NCI-H82 treated with DMSO at 0.1 percent for 48 hours (cell line): ENCODE measurements at regions not wholly inside any gene's neighbourhood (a gene's known extent, or its start where the extent isn't known, plus 50 kb on each side); places are given as distances from the start of the nearest gene placed in this dataset.

ENCODE experiments used
- DNase-seq: peaks from one replicate; lab custom pipeline; 2025; ENCODE audit not compliant: unreplicated experiment; lab: John Stamatoyannopoulos, UW

DNA sequence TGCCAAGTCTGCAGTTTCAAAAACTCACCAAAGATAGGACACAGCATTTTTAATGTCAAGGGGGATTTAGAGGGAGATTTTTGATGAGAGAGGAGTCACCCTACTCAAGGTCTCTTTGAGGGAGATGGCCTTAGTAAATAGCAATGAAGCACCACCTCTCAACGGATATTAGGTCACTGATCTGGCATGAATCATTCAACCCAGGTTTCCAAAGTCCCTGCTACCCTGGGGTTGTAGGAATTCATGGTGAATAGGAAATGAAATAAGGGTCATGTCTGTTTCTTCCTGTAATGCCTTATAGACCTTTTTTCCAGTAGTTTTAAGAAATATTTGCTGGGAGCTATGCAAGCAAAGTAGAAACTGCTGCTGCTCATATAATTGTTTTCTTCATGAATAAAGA, 2154.9 kb downstream of the LRRC4C start:
- DNase-seq: no peak

DNA sequence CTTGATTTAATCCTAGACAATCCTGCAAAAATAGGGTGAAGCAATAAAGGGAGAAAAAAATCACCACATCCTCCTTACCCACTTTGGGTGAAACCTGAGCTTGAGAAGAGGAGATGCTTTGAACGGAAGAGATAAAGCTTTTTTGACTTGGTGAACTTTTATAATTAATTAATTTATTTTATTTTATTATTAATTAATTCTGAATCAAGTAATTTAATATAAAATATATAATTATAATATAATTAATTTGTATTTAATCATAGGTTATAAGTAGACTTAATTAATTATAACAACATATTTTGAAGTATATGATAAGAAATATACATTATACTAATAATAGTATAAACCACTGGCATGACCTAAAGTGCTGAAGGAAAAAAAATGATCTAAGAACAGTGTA, 2164.8 kb downstream of the LRRC4C start:
- no peak for DNase-seq

DNA sequence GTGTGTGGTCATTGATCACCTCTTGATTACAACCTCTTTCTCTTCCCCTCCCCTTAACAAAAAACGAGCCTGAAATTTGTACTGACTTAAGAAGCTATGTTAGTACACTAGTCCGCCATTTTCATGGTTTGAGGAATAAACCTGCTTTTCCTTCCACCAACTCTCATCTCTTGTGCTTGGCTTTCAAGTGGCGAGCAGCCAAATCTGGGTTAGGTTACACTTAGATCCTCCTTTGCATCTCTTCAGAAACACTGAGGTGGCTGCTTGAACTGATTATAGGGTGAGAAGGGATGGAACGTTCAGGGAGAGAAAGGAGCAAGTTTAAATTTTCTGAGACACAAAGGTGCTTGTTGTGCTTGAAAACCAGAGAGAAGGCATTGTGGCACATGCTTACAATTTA, 2171.4 kb downstream of the LRRC4C start:
- no peak for DNase-seq

DNA sequence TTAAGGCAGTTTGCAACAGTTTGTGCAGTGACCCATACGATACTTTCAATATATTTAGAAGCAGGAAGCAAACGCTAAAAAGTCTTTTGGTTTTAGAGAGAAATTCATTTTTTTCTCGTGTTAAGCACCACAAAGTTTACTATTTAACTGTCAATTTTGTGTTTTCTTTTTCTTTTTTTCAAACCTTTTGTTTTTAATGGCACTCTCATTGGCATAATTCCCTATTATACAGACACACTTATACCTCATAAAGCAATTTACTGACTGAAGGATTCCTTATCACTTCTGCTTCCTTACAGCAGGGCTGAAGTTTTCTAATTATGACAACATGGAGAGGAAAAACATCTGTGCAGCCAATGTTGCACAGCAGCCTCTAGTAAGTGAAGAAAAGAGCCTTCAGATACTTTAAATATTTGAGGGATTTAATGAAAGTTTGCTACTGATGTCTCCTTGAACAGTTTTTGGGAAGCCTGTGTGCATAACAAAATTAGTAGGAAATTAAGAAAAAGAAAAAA, 2191.2 kb downstream of the LRRC4C start:
- no peak for DNase-seq

DNA sequence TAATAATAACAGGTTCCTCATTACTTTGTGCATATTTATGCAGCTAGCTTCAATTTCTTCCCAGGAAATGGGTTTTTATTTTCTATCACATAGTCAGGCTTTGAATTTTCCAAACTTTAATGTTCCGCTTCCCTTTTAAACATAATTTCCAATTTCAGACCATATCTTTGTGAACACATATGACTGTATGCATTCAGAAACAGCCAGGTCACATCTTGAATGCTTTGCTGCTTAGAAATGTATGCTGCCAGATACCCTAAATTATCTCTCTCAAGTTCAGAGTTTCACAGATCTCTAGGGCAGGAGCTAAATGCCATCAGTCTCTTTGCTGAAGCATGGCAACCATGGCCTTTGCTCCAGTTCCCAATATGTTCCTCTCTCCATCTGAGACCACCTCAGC, 2203.8 kb downstream of the LRRC4C start:
- DNase-seq: no peak

DNA sequence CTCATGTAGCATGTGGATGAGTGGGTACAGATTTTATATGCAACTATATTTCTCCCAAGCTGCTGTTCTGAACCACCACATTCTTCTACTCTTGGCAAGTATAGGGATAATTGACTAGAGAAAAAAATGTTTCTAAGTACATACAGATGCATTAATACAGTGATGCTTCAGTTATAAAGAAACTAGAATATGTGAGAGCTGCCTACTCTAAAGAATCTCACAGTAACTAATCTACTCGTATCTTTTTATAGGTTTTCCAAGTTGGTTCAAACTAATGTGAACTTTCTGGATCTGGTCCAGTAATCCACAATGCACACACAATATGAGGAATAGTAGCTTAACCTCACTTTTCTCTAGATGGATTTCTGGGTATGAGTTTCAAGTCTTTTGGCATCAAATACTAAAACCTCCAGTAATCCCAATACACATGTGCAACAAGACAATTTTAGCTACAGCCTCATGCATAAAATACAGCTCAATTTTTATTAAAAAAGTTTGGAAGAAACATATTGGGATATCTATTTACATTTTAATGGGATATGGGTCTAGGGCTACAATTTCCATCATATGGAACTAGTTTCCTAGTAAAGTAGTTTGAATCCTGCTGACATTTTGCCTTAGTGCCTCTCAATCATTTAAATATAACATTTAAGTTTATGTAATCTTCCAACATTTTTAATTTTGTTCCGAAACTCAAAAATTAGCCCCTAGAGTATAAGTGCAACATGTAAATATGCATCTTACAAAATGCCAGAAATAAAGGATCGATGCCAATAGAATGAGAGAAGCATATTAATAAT, 2209.7 kb downstream of the LRRC4C start:
- no peak for DNase-seq

DNA sequence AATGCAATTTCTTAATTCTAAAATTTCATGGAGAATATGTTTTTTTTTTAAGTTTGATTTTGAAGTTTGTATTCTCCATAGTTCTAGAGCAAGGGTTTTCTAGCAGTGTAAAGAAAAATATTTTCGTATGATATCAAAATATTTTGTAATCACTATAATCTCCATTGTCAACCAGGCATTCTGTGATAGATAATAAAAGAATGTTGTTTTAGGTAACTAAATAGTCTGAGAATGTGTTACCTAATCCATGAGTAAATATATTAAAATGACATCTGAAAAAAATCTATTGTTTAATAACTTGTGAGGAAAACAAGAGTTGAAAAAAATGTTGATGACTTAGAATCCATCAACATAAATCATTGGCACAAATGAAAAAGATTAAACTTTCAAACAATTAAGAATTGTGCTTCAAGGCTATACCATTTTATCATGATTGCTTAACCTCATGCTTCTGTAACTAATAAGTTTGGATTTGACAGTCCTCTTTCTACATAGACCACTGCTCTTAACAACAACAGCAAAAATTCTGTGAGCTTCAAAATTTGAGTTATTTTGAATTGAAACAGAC, 2211.8 kb downstream of the LRRC4C start:
- no peak for DNase-seq

DNA sequence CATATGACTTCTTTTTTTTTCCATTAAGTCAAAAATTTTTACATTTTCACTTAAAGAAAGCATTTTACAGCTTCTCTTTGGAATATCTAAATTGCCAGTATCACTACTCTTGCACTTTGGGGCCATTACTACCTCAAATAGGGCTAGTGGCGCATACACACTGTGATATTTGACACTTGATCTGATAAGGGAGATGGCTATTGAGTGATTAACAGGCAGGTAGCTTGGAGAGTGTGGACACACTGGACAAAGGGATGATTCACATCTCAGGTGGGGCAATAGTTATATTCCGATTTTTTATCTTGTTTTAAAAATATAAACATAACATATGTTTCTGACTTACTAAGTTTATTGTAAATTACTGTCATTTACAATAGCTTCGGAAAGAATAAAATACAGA, 2219.9 kb downstream of the LRRC4C start:
- no peak for DNase-seq

DNA sequence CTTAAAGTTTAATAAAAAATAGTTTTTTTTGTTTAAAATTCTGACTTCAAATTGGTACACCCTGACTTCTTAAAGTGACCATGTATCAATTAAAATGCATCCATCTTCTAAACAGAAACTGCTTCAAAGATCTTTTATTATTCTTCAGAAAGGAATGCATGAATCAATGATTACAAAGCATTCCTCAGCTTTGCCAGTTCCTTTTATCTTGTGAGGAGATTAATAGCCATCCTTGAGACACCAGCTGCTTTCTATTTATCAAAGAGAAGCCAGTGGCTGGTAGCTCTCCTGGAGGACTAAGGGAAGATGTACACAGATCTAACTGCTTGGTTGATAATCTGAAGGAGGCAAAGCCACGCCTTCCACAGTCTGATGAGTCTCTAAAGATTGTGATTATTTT, 2222.5 kb downstream of the LRRC4C start:
- no peak for DNase-seq

DNA sequence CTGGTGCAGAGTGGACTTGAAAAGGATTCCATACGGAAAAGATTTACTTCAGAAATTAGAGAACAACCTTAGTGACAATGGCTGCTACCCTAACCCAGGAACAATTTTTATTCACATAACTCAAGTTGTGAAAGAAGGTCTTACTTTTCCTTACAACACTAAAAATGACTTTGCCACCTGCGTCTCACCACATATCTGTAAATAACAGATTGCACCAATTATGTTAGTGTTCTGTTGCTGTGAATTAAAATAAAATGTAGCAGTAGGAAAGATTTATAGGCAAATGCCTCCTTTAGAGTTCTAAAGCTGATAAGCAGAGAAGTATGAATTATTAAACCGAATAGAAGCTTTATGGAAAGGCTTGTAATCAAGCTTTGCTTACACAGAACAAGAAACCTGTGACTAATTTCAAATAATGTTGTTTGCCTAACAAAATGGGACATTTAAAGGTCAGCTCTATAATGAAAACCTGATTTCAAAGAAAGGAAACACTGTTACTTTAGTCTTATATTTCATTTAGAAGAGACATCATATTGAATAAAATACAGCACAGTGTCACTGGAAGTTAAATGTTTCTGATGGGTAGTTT, 2237.8 kb downstream of the LRRC4C start:
- DNase-seq: no peak

DNA sequence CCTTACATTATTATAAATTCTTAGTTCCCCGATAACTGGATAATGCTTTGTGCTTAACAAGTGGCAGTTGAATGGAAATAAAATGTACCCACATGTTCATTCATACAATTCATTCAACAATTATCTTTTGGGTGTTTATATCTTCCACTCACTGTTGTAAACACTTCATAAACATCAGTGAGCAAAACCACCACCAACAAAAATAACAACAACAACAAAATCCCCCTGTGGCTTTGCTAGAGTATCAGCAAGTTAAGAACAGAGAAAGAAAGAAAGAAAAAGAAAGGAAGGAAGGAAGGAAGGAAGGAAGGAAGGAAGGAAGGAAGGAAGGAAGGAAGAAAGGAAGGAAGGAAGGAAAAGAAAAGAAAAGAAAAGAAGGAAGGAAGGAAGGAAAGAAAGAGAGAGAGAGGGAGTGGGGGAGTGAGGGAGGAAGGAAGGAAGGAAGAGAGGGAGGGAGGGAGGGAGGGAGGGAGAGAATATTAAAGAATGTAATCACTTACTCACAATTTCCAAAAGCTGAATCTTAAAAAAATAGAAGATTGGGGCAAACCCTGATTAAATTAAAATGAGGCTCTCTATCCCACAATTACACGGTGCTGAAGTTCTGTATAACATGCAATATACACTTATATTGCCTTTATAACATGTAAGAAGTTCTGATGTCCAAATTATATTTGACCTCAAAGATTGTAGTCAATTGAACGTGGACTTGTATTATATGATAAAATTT, 2238.8 kb downstream of the LRRC4C start:
- no peak for DNase-seq

DNA sequence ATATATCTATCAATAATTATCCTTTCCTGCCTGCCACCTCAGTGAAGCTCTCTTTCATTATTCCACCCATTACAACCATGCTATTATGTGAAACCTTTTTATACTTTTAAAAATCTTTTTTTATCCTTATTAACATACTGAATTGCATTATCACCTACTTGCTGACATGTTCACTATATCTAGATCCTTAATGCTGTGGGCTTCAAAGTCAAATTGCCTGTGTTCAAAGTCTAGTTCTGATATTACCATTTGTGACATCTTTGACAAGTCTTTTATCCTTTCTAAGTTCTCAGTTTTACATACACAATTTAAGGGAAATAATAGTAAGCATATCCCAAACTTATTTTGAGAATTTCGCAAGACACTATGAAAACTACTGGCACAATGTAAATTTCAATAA, 2239.4 kb downstream of the LRRC4C start:
- no peak for DNase-seq

DNA sequence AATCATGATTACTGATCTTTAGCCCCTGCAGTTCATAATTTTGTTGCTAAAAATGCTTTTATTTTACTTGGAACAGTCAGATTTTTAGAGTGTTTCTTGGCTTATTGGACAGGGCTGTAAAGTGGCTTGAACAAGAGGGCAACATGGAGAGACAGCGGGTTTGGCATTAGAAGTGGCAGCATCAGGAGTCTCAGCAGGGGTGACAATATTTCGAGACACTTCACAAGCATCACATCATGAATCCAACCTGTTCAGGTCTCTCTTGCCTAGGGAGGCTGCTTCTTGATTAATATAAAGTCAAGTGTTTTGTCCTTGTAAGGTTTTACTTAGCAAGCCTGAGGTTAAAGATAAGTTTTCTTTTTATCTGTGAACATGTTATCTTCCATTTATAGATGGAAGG, 2249.5 kb downstream of the LRRC4C start:
- DNase-seq: no peak

DNA sequence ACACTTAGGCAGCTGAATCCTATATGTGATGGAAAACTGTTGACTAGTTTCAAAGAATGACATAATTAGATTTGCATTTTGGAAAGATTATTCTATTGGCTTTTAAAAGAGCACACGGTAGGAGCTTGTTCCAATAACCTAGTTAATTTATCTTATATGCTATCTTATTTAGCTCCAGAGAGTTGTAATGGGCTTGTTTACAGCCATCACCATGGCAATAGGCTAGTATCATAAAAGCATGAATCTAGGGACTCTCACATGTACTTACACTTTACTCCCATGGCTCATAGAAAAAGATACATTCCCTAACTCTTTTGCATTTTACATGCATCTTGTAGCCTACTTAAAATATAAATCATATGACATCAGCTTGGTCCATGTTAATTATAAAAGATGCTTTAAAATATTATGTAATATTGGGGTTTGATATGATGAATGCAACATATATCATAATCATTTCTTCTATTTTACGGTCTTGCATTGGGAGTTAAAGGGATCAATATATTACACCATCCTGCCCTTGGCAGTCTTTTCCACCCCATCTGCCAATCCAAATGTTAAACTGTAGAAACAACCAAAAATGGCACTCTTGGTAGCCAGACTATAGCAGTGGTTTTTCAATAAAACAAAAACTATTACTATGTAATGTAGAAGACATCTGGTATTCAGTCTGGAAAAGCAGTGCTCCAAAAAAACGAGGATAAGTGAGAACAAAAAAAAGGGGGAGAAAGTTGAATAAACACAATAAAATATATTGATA, 2254.0 kb downstream of the LRRC4C start:
- DNase-seq: no peak

DNA sequence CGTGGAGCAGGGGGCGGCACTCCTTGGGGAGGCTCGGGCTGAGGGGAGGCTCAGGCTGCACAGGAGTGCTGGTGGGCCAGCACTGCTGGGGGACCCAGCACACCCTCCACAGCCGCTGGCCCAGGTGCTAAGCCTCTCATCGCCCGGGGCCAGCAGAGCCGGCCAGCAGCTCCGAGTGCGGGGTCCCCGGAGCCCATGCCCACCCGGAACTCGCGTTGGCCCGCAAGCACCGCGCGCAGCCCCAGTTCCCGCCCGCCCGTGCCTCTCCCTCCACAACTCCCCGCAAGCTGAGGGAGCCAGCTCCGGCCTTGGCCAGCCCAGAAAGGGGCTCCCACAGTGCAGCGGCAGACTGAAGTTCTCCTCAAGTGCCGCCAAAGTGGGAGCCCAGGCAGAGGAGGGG, 2266.8 kb downstream of the LRRC4C start:
- DNase-seq: no peak

DNA sequence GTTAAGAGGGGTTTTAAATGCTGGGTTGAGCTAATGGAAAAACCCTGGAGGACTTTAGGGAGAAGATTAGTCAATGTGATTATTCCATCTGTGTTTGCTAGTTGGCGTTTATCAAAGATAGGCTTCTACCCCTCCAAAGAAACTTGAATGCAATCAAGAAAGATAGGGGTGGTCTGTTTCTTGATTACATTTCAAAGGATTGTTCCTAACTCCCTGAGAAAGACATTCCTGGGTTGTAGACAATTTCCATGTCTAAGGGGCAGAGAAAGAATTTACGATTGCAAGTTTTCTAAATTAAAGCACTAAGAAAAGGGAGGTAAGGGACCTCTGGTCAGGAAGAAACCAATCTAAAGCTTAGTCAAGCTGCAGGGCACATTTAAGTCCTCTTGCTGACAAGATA, 2268.7 kb downstream of the LRRC4C start:
- DNase-seq: no peak

DNA sequence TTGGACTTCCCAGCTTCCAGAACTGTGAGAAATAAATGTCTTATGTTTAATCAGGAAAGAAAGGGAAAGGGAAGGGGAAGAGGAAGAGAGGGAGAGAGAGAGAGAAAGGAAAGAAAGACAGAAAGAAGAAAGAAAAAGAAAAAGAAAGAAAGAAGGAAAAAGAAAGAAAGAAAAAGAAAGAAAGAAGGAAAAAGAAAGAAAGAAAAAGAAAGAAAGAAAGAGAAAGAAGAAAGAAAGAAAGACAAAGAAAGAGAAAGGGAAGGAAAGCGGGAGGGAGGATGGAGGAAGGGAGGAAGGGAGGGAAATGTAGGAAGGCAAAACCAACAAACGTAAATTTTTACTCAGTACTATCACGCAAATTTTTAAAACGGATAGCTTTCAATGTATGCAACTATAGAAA, 2281.8 kb downstream of the LRRC4C start:
- DNase-seq: no peak

DNA sequence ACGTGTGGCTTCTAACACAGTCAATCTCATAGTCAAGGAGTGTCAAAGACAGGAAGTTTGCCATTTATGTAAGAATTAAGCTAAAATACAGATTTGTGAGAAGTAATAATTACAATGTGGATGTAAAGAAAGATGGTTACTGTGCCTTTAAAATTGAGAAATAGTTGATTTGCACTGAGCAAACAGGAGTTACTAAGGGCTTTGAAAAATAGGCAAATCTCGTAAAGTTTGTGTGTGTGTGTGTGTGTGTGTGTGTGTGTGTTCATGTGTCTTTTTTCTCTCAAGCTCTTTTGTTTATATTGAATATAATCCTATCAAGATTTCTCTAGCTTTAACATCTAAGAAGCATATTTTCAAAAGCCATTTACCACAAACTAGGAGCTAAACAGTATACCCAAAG, 2284.5 kb downstream of the LRRC4C start:
- DNase-seq: no peak

DNA sequence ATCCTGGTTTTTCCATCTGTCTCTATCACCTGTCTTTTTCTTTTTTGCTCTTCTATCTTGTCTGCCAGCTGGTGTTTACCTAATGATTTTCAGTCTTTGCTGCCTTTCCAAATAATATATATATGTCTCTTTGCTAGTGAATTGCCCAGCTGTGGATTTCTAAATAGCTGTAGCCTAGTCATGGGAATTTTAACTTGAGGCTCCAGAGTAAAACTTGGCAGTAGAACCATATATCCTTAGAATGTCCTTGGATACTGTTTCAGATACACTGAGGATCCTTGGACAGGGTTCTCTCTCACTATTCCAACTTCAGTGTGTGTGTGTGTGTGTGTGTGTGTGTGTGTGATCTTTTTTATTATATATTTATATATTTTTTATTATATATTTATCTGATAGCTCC, 2285.3 kb downstream of the LRRC4C start:
- DNase-seq: no peak

DNA sequence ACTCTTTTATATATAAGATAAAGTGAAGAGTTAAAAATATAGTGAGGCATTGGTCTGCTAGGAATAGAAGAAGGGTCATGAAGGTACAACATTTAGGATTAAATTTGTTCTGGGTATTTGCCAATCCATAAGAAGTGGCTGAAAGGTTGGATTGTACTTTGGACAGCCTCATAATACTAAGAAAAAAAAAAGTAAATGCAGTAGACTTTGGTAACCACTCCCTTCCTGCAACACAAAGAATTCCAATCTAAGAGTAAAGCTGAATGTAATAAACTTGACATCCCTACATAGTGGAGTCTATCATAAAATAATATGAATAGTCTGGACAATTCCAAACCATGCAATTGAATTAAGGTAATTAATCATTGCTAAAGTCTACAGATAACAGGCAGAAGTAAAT, 2294.4 kb downstream of the LRRC4C start:
- no peak for DNase-seq

DNA sequence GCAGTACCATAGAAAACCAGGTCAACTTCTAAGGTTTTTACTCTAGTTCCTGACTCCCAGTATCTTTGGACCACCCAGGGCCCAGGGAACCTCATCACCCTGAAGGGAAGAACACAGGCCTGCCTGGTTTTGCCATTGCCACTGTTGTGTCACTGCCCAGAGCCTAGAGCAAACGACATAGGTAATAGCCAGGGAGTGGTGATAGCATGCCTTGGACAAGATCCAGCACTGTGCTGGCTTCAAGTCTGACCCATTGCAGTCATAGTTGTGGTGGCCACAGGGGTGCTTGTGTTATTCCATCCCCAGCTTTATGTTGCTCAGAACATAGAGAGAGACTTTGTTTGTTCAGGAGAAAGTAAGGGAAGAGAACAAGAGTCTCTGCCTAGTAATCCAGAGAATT, 2310.2 kb downstream of the LRRC4C start:
- DNase-seq: no peak
